ENCODE measurements at regions not wholly inside any gene's neighbourhood (a gene's known extent, or its start where the extent isn't known, plus 50 kb on each side); places are given as distances from the start of the nearest gene placed in this dataset.
A peak's percentile ranks its signal among the peaks of the same experiment; 100 is the strongest.

GRCh38 chrX:20362268-20363267, 95.9 kb upstream of the RPS6KA3 start:
- WGBS, 2 experiments (ENCODE audit: insufficient coverage in 1 of 2, insufficient read length in 1 of 2): 55 to 87% methylated on average over 5 to 19 of the region's 19 CpGs
- Histone ChIP-seq H3K36me3 (ENCODE audit: control insufficient read depth, insufficient read depth, low read length) (no peaks in the 10 kb centered on the region), H3K27ac (ENCODE audit: low read depth, low read length) (peak overlapping the region; percentile 49), H3K9me3 (ENCODE audit: control insufficient read depth, low read length) (no peaks in the 10 kb centered on the region), H3K4me1 (ENCODE audit: control insufficient read depth, insufficient read depth, low read length) (peaks cover 7% of the 10 kb centered on the region), H3K27me3 (ENCODE audit: control insufficient read depth, insufficient read depth, low read length, poor library complexity, severe bottlenecking) (no peaks in the 10 kb centered on the region), H3K4me3 (ENCODE audit: low read length) (no peak overlapping the region), H3K9ac (ENCODE audit: extremely low read depth, low read length, poor library complexity, severe bottlenecking) (peak overlapping the region; percentile 41)
- Mint-ChIP-seq H3K36me3 (ENCODE audit: low read depth) (no peaks in the 10 kb centered on the region), H3K4me1 (peaks cover 23% of the 10 kb centered on the region), H3K27me3 (ENCODE audit: insufficient read depth) (peaks cover 4% of the 10 kb centered on the region), H3K9me3 (peaks cover 54% of the 10 kb centered on the region), H3K4me3 (no peak overlapping the region), H3K27ac (peak overlapping the region; percentile 69)
- no peak for DNase-seq
- TF ChIP-seq CTCF (conservative IDR thresholded peaks at IDR 0.05): no peak

- H3K27me3 Mint-ChIP-seq (ENCODE audit: insufficient read depth): peaks cover 4% of the 10 kb centered on the region
- no peak overlapping the region for H3K27ac ChIP-seq (ENCODE audit: low read depth, low read length)
- H3K36me3 Mint-ChIP-seq (ENCODE audit: low read depth): no peaks in the 10 kb centered on the region
- no peak overlapping the region for H3K9ac ChIP-seq (ENCODE audit: extremely low read depth, low read length, poor library complexity, severe bottlenecking)
- peak; percentile 52 for DNase-seq
- TF ChIP-seq CTCF (conservative IDR thresholded peaks at IDR 0.05): no peak
- H3K27ac Mint-ChIP-seq: peak overlapping the region; percentile 71
- H3K9me3 ChIP-seq (ENCODE audit: control insufficient read depth, low read length): no peaks in the 10 kb centered on the region
- no peak overlapping the region for H3K4me3 ChIP-seq (ENCODE audit: low read length)
- H3K9me3 Mint-ChIP-seq: peaks cover 58% of the 10 kb centered on the region
- no peaks in the 10 kb centered on the region for H3K36me3 ChIP-seq (ENCODE audit: control insufficient read depth, insufficient read depth, low read length)
- peaks cover 7% of the 10 kb centered on the region for H3K4me1 ChIP-seq (ENCODE audit: control insufficient read depth, insufficient read depth, low read length)
- H3K4me3 Mint-ChIP-seq: no peak overlapping the region
- WGBS, 2 experiments (ENCODE audit: insufficient coverage in 1 of 2, insufficient read length in 1 of 2): 24 to 60% methylated on average over 1 to 3 of the region's 4 CpGs
- H3K4me1 Mint-ChIP-seq: peaks cover 23% of the 10 kb centered on the region
- H3K27me3 ChIP-seq (ENCODE audit: control insufficient read depth, insufficient read depth, low read length, poor library complexity, severe bottlenecking): no peaks in the 10 kb centered on the region
These were observed 95.2 kb upstream of the RPS6KA3 start for GRCh38 chrX:20361890-20362262.

DNA sequence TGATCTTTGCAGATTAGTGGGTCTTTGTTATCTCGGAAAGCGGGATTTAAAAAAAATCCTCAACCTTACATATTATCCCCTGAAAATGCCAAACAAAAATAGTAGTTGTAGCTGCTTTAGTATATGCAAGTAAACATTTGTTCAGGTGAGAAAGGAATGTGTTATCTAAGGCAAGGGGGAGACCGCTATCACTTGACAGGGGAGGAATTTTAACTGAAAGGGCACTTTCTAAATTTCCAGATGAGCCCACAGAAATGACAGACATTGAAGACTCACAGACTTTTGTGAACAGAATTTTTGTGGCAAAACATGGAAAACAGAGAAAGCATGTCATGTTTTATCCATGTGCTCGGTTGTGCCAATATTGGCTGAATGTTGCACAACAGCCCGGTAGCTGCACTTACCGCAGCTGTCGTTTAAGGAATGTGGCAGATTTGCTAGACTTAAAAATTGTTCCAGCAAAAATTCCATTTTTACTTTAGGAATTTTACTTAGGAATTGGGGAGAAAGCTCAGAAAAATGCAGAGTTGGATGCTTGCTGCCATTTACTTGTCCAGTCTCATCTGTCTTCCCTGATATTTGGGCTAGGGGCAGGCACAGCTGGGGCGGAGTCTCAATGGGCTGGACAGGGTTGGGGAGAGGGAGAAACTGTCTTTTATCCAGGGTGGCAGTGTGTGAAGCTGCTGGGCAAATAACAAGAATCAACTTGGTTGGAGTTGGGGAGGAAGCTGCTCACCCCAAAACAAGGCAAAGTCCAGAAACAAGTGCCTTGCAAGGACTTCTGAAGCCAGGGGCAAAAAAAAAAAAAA, 94.6 kb upstream of the RPS6KA3 start:
- Histone ChIP-seq H3K4me3 (ENCODE audit: low read length) (peak overlapping the region; percentile 67), H3K9ac (ENCODE audit: extremely low read depth, low read length, poor library complexity, severe bottlenecking) (no peak overlapping the region), H3K27ac (ENCODE audit: low read depth, low read length) (no peak overlapping the region), H3K36me3 (ENCODE audit: control insufficient read depth, insufficient read depth, low read length) (no peaks in the 10 kb centered on the region), H3K4me1 (ENCODE audit: control insufficient read depth, insufficient read depth, low read length) (peaks cover 7% of the 10 kb centered on the region), H3K27me3 (ENCODE audit: control insufficient read depth, insufficient read depth, low read length, poor library complexity, severe bottlenecking) (no peaks in the 10 kb centered on the region), H3K9me3 (ENCODE audit: control insufficient read depth, low read length) (no peaks in the 10 kb centered on the region)
- Mint-ChIP-seq H3K27me3 (ENCODE audit: insufficient read depth) (peaks cover 4% of the 10 kb centered on the region), H3K36me3 (ENCODE audit: low read depth) (no peaks in the 10 kb centered on the region), H3K4me1 (peaks cover 23% of the 10 kb centered on the region), H3K9me3 (peaks cover 60% of the 10 kb centered on the region), H3K4me3 (no peak overlapping the region), H3K27ac (peak overlapping the region; percentile 71)
- WGBS, 2 experiments (ENCODE audit: insufficient coverage in 1 of 2, insufficient read length in 1 of 2): 80 to 84% methylated on average over 1 to 6 of the region's 8 CpGs
- DNase-seq: no peak
- TF ChIP-seq CTCF (conservative IDR thresholded peaks at IDR 0.05): no peak
